ENCODE measurements at regions not wholly inside any gene's neighbourhood (a gene's known extent, or its start where the extent isn't known, plus 50 kb on each side); places are given as distances from the start of the nearest gene placed in this dataset.

- intact Hi-C loops (cut with DNase I) = no loop called here
- ATAC-seq (ENCODE audit: poor library complexity) (no peak), DNase-seq (no peak)
These were observed 325.0 kb downstream of the FBXO8 start for GRCh38 chr4:173958445-173958844.

GRCh38 chr4:173943547-173943946 is 339.9 kb downstream of the FBXO8 start:
- intact Hi-C loops (cut with DNase I) = no loop called here
- ATAC-seq (ENCODE audit: poor library complexity) = peak; percentile 66
- DNase-seq = no peak

- intact Hi-C loops (cut with DNase I) = no loop called here
- DNase-seq (no peak), ATAC-seq (ENCODE audit: poor library complexity) (no peak)
These were observed 343.3 kb downstream of the FBXO8 start for GRCh38 chr4:173940146-173940545.

GRCh38 chr4:173937631-173938270 is 345.7 kb downstream of the FBXO8 start:
- intact Hi-C loops (cut with DNase I) = no loop called here
- ATAC-seq (ENCODE audit: poor library complexity) (no peak), DNase-seq (no peak)

GRCh38 chr4:173936861-173937260 is 346.6 kb downstream of the FBXO8 start:
- no peak for ATAC-seq (ENCODE audit: poor library complexity)
- DNase-seq = no peak
- intact Hi-C loops (cut with DNase I) = no loop called here

GRCh38 chr4:173935622-173936405 is 347.7 kb downstream of the FBXO8 start:
- no peak for DNase-seq
- intact Hi-C loops (cut with DNase I) = no loop called here
- no peak for ATAC-seq (ENCODE audit: poor library complexity)

GRCh38 chr4:173934933-173935620 is 348.4 kb downstream of the FBXO8 start:
- ATAC-seq (ENCODE audit: poor library complexity) = peak; percentile 22
- no peak for DNase-seq
- intact Hi-C loops (cut with DNase I) = no loop called here

- intact Hi-C loops (cut with DNase I) = no loop called here
- DNase-seq (no peak), ATAC-seq (ENCODE audit: poor library complexity) (no peak)
These were observed 349.3 kb downstream of the FBXO8 start for GRCh38 chr4:173934201-173934600.

- intact Hi-C loops (cut with DNase I) = no loop called here
- no peak for ATAC-seq (ENCODE audit: poor library complexity)
These were observed 350.8 kb downstream of the FBXO8 start for GRCh38 chr4:173932701-173933100.

GRCh38 chr4:173930329-173930967 is 353.0 kb downstream of the FBXO8 start:
- DNase-seq (no peak), ATAC-seq (ENCODE audit: poor library complexity) (no peak)
- intact Hi-C loops (cut with DNase I) = no loop called here

More at GRCh38 chr4:173932701-173933100, 350.8 kb downstream of the FBXO8 start:
- no peak for DNase-seq

- no peak for DNase-seq
- no peak for ATAC-seq (ENCODE audit: poor library complexity)
- intact Hi-C loops (cut with DNase I) = no loop called here
These were observed 353.5 kb downstream of the FBXO8 start for GRCh38 chr4:173929921-173930320.

- intact Hi-C loops (cut with DNase I) = no loop called here
- ATAC-seq (ENCODE audit: poor library complexity) (no peak), DNase-seq (no peak)
These were observed 358.9 kb downstream of the FBXO8 start for GRCh38 chr4:173924561-173924960.

GRCh38 chr4:173919861-173920260 is 363.6 kb downstream of the FBXO8 start:
- no peak for ATAC-seq (ENCODE audit: poor library complexity)
- DNase-seq = no peak
- intact Hi-C loops (cut with DNase I) = no loop called here

- ATAC-seq (ENCODE audit: poor library complexity) (no peak), DNase-seq (no peak)
- intact Hi-C loops (cut with DNase I) = no loop called here
These were observed 364.3 kb downstream of the FBXO8 start for GRCh38 chr4:173919196-173919595.

GRCh38 chr4:173917255-173917960 is 366.1 kb downstream of the FBXO8 start:
- intact Hi-C loops (cut with DNase I) = no loop called here
- ATAC-seq (ENCODE audit: poor library complexity) = peak; percentile 52
- DNase-seq = no peak

GRCh38 chr4:173913496-173913895 is 370.0 kb downstream of the FBXO8 start:
- no peak for DNase-seq
- intact Hi-C loops (cut with DNase I) = no loop called here

GRCh38 chr4:173912384-173912783 is 371.1 kb downstream of the FBXO8 start:
- DNase-seq = no peak
- ATAC-seq (ENCODE audit: poor library complexity) = no peak
- intact Hi-C loops (cut with DNase I) = no loop called here

More at GRCh38 chr4:173913496-173913895, 370.0 kb downstream of the FBXO8 start:
- ATAC-seq (ENCODE audit: poor library complexity) = no peak

- intact Hi-C loops (cut with DNase I) = no loop called here
- DNase-seq (peak; percentile 30), ATAC-seq (ENCODE audit: poor library complexity) (no peak)
These were observed 372.6 kb downstream of the FBXO8 start for GRCh38 chr4:173910891-173911290.

GRCh38 chr4:173909294-173909693 is 374.2 kb downstream of the FBXO8 start:
- ATAC-seq (ENCODE audit: poor library complexity) (no peak), DNase-seq (no peak)
- intact Hi-C loops (cut with DNase I) = no loop called here
